CD4-positive, alpha-beta T cell treated with Interleukin-6 at 100 ng/mL for 8 hours (primary cell): ENCODE measurements at regions not wholly inside any gene's neighbourhood (a gene's known extent, or its start where the extent isn't known, plus 50 kb on each side); places are given as distances from the start of the nearest gene placed in this dataset.
A peak's percentile ranks its signal among the peaks of the same experiment; 100 is the strongest.
"Not testable (repeated sequence)": the region's sequence is repeated elsewhere in the genome, so short reads cannot be mapped to it uniquely, and the experiment has no call there.

Source experiments
- DNase-seq: peaks from one replicate; pipeline ENCODE4 v3.0.0-alpha.2; 2020; ENCODE audit warnings: mixed read lengths, low spot score

GRCh38 chr14:49946320-49947141, 53.6 kb downstream of the ARF6 start:
- peak; percentile 39 for DNase-seq

GRCh38 chr14:49947506-49947905, 54.6 kb downstream of the ARF6 start:
- DNase-seq = no peak

- DNase-seq = no peak
Observed at GRCh38 chr14:49950275-49951228, 57.7 kb downstream of the ARF6 start.

GRCh38 chr14:49951229-49951607, 58.3 kb downstream of the ARF6 start:
- DNase-seq = no peak

GRCh38 chr14:49951691-49952345, 58.9 kb downstream of the ARF6 start:
- no peak for DNase-seq

GRCh38 chr14:49953196-49953595, 60.3 kb downstream of the ARF6 start:
- no peak for DNase-seq

GRCh38 chr14:49954171-49954631, 61.3 kb downstream of the ARF6 start:
- no peak for DNase-seq

- no peak for DNase-seq
Observed at GRCh38 chr14:49955024-49955423, 62.1 kb downstream of the ARF6 start.

- DNase-seq = no peak
Observed at GRCh38 chr14:49957089-49957852, 64.4 kb downstream of the ARF6 start.

- DNase-seq = peak; percentile 54
Observed at GRCh38 chr14:49959822-49960408, 67.0 kb downstream of the ARF6 start.

GRCh38 chr14:49960453-49960852, 67.6 kb downstream of the ARF6 start:
- DNase-seq = no peak

- DNase-seq = no peak
Observed at GRCh38 chr14:49961270-49962222, 68.7 kb downstream of the ARF6 start.

- DNase-seq = no peak
Observed at GRCh38 chr14:49962621-49963020, 69.7 kb downstream of the ARF6 start.

- not testable (repeated sequence) for DNase-seq
Observed at GRCh38 chr14:49965068-49965651, 72.3 kb downstream of the ARF6 start.

GRCh38 chr14:49966304-49966809, 73.5 kb downstream of the ARF6 start:
- DNase-seq = no peak

GRCh38 chr14:49966971-49967630, 74.2 kb downstream of the ARF6 start:
- DNase-seq = no peak

GRCh38 chr14:49969961-49970360, 77.1 kb downstream of the ARF6 start:
- DNase-seq = no peak

- DNase-seq = no peak
Observed at GRCh38 chr14:49970474-49971147, 77.7 kb downstream of the ARF6 start.
